ENCODE measurements at regions not wholly inside any gene's neighbourhood (a gene's known extent, or its start where the extent isn't known, plus 50 kb on each side); places are given as distances from the start of the nearest gene placed in this dataset.

DNA sequence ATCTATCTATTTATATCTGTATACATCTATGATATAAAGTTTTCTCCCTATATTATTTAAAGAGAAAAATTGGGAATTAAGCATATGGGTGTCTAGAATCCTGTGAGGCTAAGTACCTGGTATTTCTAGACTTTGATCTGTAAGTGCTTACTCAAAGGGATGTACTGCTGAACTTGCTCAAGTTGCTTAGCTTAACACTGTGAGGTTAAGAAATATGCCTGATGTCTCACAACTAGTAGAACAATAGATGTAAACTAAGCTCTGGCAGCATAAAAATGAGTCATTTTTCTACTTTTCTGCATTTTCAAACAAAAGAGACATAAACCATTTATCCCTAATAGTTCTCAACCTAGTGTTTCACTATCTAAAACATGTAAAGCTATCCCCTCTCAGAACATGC is 744.4 kb upstream of the ANO3 start:
- TF ChIP-seq SIN3A (IDR thresholded peaks at IDR 0.05; ENCODE audit: borderline replicate concordance, insufficient read depth, low read depth, low read length) (no peak), TCF7L2 (IDR thresholded peaks at IDR 0.05; ENCODE audit: low read depth, low read length) (no peak), POLR2AphosphoS5 (IDR thresholded peaks at IDR 0.05; ENCODE audit: low read depth, low read length) (no peak)
- TF ChIP-seq, protein P1, sequence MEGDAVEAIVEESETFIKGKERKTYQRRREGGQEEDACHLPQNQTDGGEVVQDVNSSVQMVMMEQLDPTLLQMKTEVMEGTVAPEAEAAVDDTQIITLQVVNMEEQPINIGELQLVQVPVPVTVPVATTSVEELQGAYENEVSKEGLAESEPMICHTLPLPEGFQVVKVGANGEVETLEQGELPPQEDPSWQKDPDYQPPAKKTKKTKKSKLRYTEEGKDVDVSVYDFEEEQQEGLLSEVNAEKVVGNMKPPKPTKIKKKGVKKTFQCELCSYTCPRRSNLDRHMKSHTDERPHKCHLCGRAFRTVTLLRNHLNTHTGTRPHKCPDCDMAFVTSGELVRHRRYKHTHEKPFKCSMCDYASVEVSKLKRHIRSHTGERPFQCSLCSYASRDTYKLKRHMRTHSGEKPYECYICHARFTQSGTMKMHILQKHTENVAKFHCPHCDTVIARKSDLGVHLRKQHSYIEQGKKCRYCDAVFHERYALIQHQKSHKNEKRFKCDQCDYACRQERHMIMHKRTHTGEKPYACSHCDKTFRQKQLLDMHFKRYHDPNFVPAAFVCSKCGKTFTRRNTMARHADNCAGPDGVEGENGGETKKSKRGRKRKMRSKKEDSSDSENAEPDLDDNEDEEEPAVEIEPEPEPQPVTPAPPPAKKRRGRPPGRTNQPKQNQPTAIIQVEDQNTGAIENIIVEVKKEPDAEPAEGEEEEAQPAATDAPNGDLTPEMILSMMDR (IDR thresholded peaks at IDR 0.05): no peak
